ENCODE measurements at regions not wholly inside any gene's neighbourhood (a gene's known extent, or its start where the extent isn't known, plus 50 kb on each side); places are given as distances from the start of the nearest gene placed in this dataset.

- BruUV-seq (replicated peaks), result no TSS peak
- peaks cover 4% of the 10 kb centered on the region; the same call in 1 of the 2 replicates for H3K4me1 ChIP-seq (ENCODE audit: control insufficient read depth, insufficient read depth, low read length)
- ChIA-PET RAD21 (ENCODE audit: unreplicated experiment) (interaction anchor here (0.7 to 1.0 kb wide), 2 partner anchors 11 to 333 kb away, joined by 3 to 4 read pairs; no protein-coding TSS in a partner anchor), POLR2A (interaction anchor here (0.5 to 0.6 kb wide), 2 partner anchors 405 to 770 kb away, joined by 3 to 4 read pairs; no protein-coding TSS in a partner anchor), SMC1A (ENCODE audit: uncharacterized antibody, unreplicated experiment) (interaction anchor here (1.4 kb wide), 1 partner anchor 11 kb away, joined by 4 read pairs; no protein-coding TSS in a partner anchor), CTCF (no interaction called here)
- in situ Hi-C loops (cut with MboI) (no loop called here), intact Hi-C loops (cut with micrococcal nuclease; ENCODE audit: unreplicated experiment) (loop anchor here (1.0 to 2.0 kb wide), 2 partner anchors 23 to 122 kb away; no protein-coding TSS in a partner anchor)
- H3K36me3 ChIP-seq (ENCODE audit: control insufficient read depth in 2 of 2, insufficient read depth in 2 of 2, low read length in 1 of 2), result no peaks in the 10 kb centered on the region
- H3K4me3 ChIP-seq, result no peak overlapping the region
- H3K27me3 ChIP-seq (replicated peaks in 1 of 2; ENCODE audit: control insufficient read depth in 2 of 2, insufficient read depth in 2 of 2, low read length in 1 of 2), result no peaks in the 10 kb centered on the region
- H3K9me3 ChIP-seq (replicated peaks; ENCODE audit: control insufficient read depth, insufficient read depth, low read length), result peaks cover 5% of the 10 kb centered on the region; the same call in 2 of the 3 replicates
- peak; percentile 92 for ATAC-seq
- FAIRE-seq, result no peak
- no peaks in the 10 kb centered on the region for H3K79me2 ChIP-seq (ENCODE audit: control insufficient read depth, insufficient read depth, low read length)
- H3K9ac ChIP-seq (ENCODE audit: control insufficient read depth, insufficient read depth, low read length), result no peak overlapping the region
- WGBS (ENCODE audit: insufficient coverage, insufficient replicate concordance, low lambda C conversion rate, missing lambda C conversion rate), result 2% methylated on average over 12 of the region's 15 CpGs
- no peak overlapping the region for H2AFZ ChIP-seq (ENCODE audit: control insufficient read depth, low read depth, low read length)
- peak; percentile 53 for DNase-seq (ENCODE audit: low read depth, low spot score)
- H3K27ac ChIP-seq (ENCODE audit: control insufficient read depth, insufficient read depth), result peak overlapping the region; percentile 39
- H4K20me1 ChIP-seq (ENCODE audit: control insufficient read depth, insufficient read depth), result no peaks in the 10 kb centered on the region
- peak overlapping the region; percentile 60 for H3K4me2 ChIP-seq (ENCODE audit: control insufficient read depth, insufficient read depth)
- TF ChIP-seq USF1 (IDR thresholded peaks at IDR 0.05; ENCODE audit: borderline replicate concordance, extremely low read length, insufficient read depth, low read depth, low read length) (no peak), NFIC (IDR thresholded peaks at IDR 0.05; ENCODE audit: low read depth, low read length) (peak; percentile 74), IKZF1 (conservative IDR thresholded peaks at IDR 0.05) (0 out of 2 replicates have a peak, but pooled peaks have one; percentile 21), CHD2 (IDR thresholded peaks at IDR 0.05; ENCODE audit: borderline replicate concordance, low read depth, low read length) (peak; percentile 84), MXI1 (IDR thresholded peaks at IDR 0.05; ENCODE audit: low read depth, low read length) (no peak; the same call in 1 of the 2 replicates), IRF4 (IDR thresholded peaks at IDR 0.05; ENCODE audit: low read depth, low read length) (peak; percentile 87), EGR1 (IDR thresholded peaks at IDR 0.05; ENCODE audit: borderline replicate concordance in 1 of 2, low read depth in 2 of 2, low read length in 2 of 2) (peak in 1 of 2 experiments; percentile 84; a peak in 2 of 3 replicates), SKIL (IDR thresholded peaks at IDR 0.05; ENCODE audit: low read depth, poor library complexity, severe bottlenecking) (peak; percentile 66), JUND (IDR thresholded peaks at IDR 0.05; ENCODE audit: low read depth, low read length) (peak; percentile 75; the same call in 1 of the 2 replicates), TCF12 (IDR thresholded peaks at IDR 0.05; ENCODE audit: low read depth, low read length) (peak; percentile 92), ZNF384 (IDR thresholded peaks at IDR 0.05; ENCODE audit: borderline replicate concordance, low read depth, low read length) (peak; percentile 95), ETV6 (conservative IDR thresholded peaks at IDR 0.05 in 1 of 2, IDR thresholded peaks at IDR 0.05 in 1 of 2; ENCODE audit: borderline replicate concordance in 1 of 2, low read depth in 1 of 2) (peak in 1 of 2 experiments; percentile 91; a peak in 2 of 4 replicates), GABPA (IDR thresholded peaks at IDR 0.05; ENCODE audit: low read depth) (0 out of 2 replicates have a peak, but pooled peaks have one; percentile 37), NR2C2 (IDR thresholded peaks at IDR 0.05; ENCODE audit: borderline replicate concordance, control insufficient read depth, insufficient read length, low read depth) (no peak), ZBED1 (IDR thresholded peaks at IDR 0.05; ENCODE audit: borderline replicate concordance) (peak; percentile 36; the same call in 1 of the 2 replicates), BHLHE40 (IDR thresholded peaks at IDR 0.05; ENCODE audit: borderline replicate concordance in 1 of 2, low read depth in 2 of 2, low read length in 1 of 2) (0 out of 4 replicates have a peak, but pooled peaks of 1 of the 2 experiments have one; percentile 52), EP300 (IDR thresholded peaks at IDR 0.05; ENCODE audit: borderline replicate concordance in 1 of 2, control insufficient read depth in 1 of 2, low read depth in 2 of 2, low read length in 2 of 2) (peak; percentile 79 to 89), BCL11A (IDR thresholded peaks at IDR 0.05; ENCODE audit: low read depth, low read length) (peak; percentile 88)
These were observed 123.3 kb upstream of the TBL1X start for GRCh38 chrX:9341291-9342201.

All from GM12878 (cell line).